ENCODE measurements at regions not wholly inside any gene's neighbourhood (a gene's known extent, or its start where the extent isn't known, plus 50 kb on each side); places are given as distances from the start of the nearest gene placed in this dataset.
A peak's percentile ranks its signal among the peaks of the same experiment; 100 is the strongest.

- intact Hi-C loops (cut with micrococcal nuclease): no loop called here
- ChIA-PET CTCF (no interaction called here), POLR2A (no interaction called here)
- BruUV-seq (replicated peaks): no TSS peak
- Mint-ChIP-seq H3K27ac (ENCODE audit: low read depth, unreplicated experiment) (no peak overlapping the region), H3K4me1 (ENCODE audit: insufficient read depth, unreplicated experiment) (no peaks in the 10 kb centered on the region), H3K36me3 (ENCODE audit: insufficient read depth, unreplicated experiment) (peaks cover 10% of the 10 kb centered on the region), H3K27me3 (ENCODE audit: insufficient read depth, unreplicated experiment) (no peaks in the 10 kb centered on the region), H3K4me3 (ENCODE audit: unreplicated experiment) (no peak overlapping the region), H3K9me3 (ENCODE audit: unreplicated experiment) (peaks cover 13% of the 10 kb centered on the region)
- TF ChIP-seq, protein P1, sequence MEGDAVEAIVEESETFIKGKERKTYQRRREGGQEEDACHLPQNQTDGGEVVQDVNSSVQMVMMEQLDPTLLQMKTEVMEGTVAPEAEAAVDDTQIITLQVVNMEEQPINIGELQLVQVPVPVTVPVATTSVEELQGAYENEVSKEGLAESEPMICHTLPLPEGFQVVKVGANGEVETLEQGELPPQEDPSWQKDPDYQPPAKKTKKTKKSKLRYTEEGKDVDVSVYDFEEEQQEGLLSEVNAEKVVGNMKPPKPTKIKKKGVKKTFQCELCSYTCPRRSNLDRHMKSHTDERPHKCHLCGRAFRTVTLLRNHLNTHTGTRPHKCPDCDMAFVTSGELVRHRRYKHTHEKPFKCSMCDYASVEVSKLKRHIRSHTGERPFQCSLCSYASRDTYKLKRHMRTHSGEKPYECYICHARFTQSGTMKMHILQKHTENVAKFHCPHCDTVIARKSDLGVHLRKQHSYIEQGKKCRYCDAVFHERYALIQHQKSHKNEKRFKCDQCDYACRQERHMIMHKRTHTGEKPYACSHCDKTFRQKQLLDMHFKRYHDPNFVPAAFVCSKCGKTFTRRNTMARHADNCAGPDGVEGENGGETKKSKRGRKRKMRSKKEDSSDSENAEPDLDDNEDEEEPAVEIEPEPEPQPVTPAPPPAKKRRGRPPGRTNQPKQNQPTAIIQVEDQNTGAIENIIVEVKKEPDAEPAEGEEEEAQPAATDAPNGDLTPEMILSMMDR (IDR thresholded peaks at IDR 0.05; ENCODE audit: unreplicated experiment): no peak
- DNase-seq (ENCODE audit: unreplicated experiment): no peak
Measured at GRCh38 chr17:82998637-82999036, 80.8 kb upstream of the METRNL start.

DNA sequence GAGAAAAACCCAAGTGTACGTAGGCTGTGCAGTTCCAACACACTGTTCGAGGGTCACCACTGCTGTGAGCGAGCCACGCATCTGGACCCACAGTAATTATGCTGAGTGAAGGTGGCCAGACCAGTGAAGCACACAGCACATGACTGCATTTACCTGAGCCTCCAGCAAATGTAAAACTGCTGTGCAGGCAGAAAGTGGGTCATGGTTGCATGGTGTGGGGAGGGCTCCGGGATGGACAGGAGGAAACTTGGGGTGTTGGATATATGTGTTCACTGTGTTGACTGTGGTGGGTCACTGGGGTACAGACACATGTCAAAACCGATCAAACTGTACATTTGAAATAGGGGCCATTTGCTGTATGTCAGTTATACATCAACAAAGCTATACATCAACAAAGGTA, 78.7 kb upstream of the METRNL start:
- no peaks in the 10 kb centered on the region for H3K27me3 Mint-ChIP-seq (ENCODE audit: insufficient read depth, unreplicated experiment)
- H3K36me3 Mint-ChIP-seq (ENCODE audit: insufficient read depth, unreplicated experiment): peaks cover 10% of the 10 kb centered on the region
- intact Hi-C loops (cut with micrococcal nuclease): no loop called here
- POLR2A ChIA-PET: no interaction called here
- no peak overlapping the region for H3K27ac Mint-ChIP-seq (ENCODE audit: low read depth, unreplicated experiment)
- H3K4me3 Mint-ChIP-seq (ENCODE audit: unreplicated experiment): no peak overlapping the region
- BruUV-seq (replicated peaks): no TSS peak
- CTCF ChIA-PET: no interaction called here
- no peaks in the 10 kb centered on the region for H3K4me1 Mint-ChIP-seq (ENCODE audit: insufficient read depth, unreplicated experiment)
- TF ChIP-seq, protein P1 (IDR thresholded peaks at IDR 0.05; ENCODE audit: unreplicated experiment): no peak
- DNase-seq (ENCODE audit: unreplicated experiment): no peak
- H3K9me3 Mint-ChIP-seq (ENCODE audit: unreplicated experiment): no peaks in the 10 kb centered on the region

GRCh38 chr17:83002118-83002805, 77.1 kb upstream of the METRNL start:
- H3K4me1 Mint-ChIP-seq (ENCODE audit: insufficient read depth, unreplicated experiment): no peaks in the 10 kb centered on the region
- DNase-seq (ENCODE audit: unreplicated experiment): no peak
- no peak overlapping the region for H3K4me3 Mint-ChIP-seq (ENCODE audit: unreplicated experiment)
- no TSS peak for BruUV-seq (replicated peaks)
- TF ChIP-seq, protein P1 (IDR thresholded peaks at IDR 0.05; ENCODE audit: unreplicated experiment): no peak
- ChIA-PET CTCF (interaction anchor here (0.6 kb wide), 1 partner anchor 17 kb away, joined by 3 read pairs; no protein-coding TSS in a partner anchor), POLR2A (no interaction called here)
- H3K27ac Mint-ChIP-seq (ENCODE audit: low read depth, unreplicated experiment): no peak overlapping the region
- no peaks in the 10 kb centered on the region for H3K9me3 Mint-ChIP-seq (ENCODE audit: unreplicated experiment)
- no peaks in the 10 kb centered on the region for H3K27me3 Mint-ChIP-seq (ENCODE audit: insufficient read depth, unreplicated experiment)
- no peaks in the 10 kb centered on the region for H3K36me3 Mint-ChIP-seq (ENCODE audit: insufficient read depth, unreplicated experiment)
- intact Hi-C loops (cut with micrococcal nuclease): no loop called here

DNA sequence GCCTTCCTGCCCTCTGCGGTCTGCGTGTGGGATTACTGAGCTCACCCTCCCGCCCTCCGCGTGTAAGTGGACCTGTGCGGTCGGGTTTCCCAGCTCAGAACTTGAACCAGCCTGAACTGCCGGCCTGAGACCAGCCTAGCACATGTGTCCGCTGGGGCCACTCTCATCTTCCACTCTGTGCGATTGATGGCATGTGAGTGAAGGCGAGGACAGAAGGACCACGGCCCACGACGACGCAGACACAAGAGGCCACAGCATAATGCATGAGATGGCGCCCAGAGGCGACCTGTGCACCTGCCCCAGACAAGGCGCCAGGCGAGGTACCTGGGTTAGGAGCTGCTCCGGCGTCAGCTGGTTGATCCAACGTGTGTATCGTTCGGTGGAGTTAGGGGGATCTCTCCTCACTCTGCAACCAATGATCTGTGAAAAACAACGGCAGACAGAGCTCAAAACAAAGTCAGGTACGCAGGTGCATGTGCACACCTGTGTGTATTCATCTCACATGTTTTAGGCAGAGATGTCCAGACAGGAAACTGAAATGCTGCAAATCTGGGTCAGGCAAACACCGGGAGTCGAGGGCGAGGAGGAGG, 74.5 kb upstream of the METRNL start:
- no TSS peak for BruUV-seq (replicated peaks)
- no peak for DNase-seq (ENCODE audit: unreplicated experiment)
- ChIA-PET POLR2A (no interaction called here), CTCF (no interaction called here)
- TF ChIP-seq, protein P1 (IDR thresholded peaks at IDR 0.05; ENCODE audit: unreplicated experiment): no peak
- no peaks in the 10 kb centered on the region for H3K9me3 Mint-ChIP-seq (ENCODE audit: unreplicated experiment)
- no peak overlapping the region for H3K4me3 Mint-ChIP-seq (ENCODE audit: unreplicated experiment)
- H3K27me3 Mint-ChIP-seq (ENCODE audit: insufficient read depth, unreplicated experiment): no peaks in the 10 kb centered on the region
- no peaks in the 10 kb centered on the region for H3K36me3 Mint-ChIP-seq (ENCODE audit: insufficient read depth, unreplicated experiment)
- peak overlapping the region; percentile 54 for H3K27ac Mint-ChIP-seq (ENCODE audit: low read depth, unreplicated experiment)
- H3K4me1 Mint-ChIP-seq (ENCODE audit: insufficient read depth, unreplicated experiment): no peaks in the 10 kb centered on the region
- intact Hi-C loops (cut with micrococcal nuclease): no loop called here
